ENCODE measurements at regions not wholly inside any gene's neighbourhood (a gene's known extent, or its start where the extent isn't known, plus 50 kb on each side); places are given as distances from the start of the nearest gene placed in this dataset.

DNA sequence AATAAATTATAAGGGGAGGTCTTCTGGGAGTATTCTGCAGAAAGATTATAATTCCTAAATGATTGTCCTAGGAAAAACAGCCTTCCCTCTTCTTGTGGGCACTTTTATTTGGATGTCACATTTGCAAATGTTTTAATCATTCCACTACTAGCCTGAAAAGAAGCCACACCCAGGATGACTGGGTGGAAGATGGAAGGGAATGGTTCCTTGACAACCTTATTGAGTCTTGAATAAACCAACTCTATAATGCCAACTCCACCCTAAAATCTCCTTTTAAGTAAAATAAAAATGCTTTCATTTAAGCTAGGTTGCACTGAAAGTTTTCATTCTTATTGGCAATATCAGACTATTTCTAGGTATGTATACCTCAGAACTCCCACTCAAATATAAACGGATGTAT lies 494.6 kb downstream of the RFC3 start:
- TF ChIP-seq, protein P1, sequence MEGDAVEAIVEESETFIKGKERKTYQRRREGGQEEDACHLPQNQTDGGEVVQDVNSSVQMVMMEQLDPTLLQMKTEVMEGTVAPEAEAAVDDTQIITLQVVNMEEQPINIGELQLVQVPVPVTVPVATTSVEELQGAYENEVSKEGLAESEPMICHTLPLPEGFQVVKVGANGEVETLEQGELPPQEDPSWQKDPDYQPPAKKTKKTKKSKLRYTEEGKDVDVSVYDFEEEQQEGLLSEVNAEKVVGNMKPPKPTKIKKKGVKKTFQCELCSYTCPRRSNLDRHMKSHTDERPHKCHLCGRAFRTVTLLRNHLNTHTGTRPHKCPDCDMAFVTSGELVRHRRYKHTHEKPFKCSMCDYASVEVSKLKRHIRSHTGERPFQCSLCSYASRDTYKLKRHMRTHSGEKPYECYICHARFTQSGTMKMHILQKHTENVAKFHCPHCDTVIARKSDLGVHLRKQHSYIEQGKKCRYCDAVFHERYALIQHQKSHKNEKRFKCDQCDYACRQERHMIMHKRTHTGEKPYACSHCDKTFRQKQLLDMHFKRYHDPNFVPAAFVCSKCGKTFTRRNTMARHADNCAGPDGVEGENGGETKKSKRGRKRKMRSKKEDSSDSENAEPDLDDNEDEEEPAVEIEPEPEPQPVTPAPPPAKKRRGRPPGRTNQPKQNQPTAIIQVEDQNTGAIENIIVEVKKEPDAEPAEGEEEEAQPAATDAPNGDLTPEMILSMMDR (IDR thresholded peaks at IDR 0.05 in 2 of 3, conservative IDR thresholded peaks at IDR 0.05 in 1 of 3; ENCODE audit: borderline replicate concordance in 1 of 3, insufficient read depth in 1 of 3, low read depth in 2 of 3, low read length in 2 of 3): no peak
- TF ChIP-seq, protein P2, sequence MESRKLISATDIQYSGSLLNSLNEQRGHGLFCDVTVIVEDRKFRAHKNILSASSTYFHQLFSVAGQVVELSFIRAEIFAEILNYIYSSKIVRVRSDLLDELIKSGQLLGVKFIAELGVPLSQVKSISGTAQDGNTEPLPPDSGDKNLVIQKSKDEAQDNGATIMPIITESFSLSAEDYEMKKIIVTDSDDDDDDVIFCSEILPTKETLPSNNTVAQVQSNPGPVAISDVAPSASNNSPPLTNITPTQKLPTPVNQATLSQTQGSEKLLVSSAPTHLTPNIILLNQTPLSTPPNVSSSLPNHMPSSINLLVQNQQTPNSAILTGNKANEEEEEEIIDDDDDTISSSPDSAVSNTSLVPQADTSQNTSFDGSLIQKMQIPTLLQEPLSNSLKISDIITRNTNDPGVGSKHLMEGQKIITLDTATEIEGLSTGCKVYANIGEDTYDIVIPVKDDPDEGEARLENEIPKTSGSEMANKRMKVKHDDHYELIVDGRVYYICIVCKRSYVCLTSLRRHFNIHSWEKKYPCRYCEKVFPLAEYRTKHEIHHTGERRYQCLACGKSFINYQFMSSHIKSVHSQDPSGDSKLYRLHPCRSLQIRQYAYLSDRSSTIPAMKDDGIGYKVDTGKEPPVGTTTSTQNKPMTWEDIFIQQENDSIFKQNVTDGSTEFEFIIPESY (IDR thresholded peaks at IDR 0.05; ENCODE audit: extremely low read depth, insufficient replicate concordance, low read length): no peak
- no peak for DNase-seq (ENCODE audit: low read depth, low spot score)
- intact Hi-C loops (cut with micrococcal nuclease): no loop called here
- Histone ChIP-seq H3K9me2 (ENCODE audit: insufficient read depth) (no peaks in the 10 kb centered on the region), H3K4me2 (ENCODE audit: low read length) (no peak overlapping the region), H3K27ac (ENCODE audit: low read depth, low read length) (no peak overlapping the region), H3K27me3 (ENCODE audit: insufficient read depth, low read length) (no peaks in the 10 kb centered on the region), H3K4me3 (replicated peaks in 1 of 2; ENCODE audit: low read depth in 1 of 2, low read length in 2 of 2) (no peak overlapping the region), H3K4me1 (ENCODE audit: control insufficient read depth in 1 of 2, insufficient read depth in 2 of 2, low read length in 2 of 2) (no peaks in the 10 kb centered on the region), H4K20me1 (ENCODE audit: insufficient read depth) (no peaks in the 10 kb centered on the region), H3K79me2 (ENCODE audit: insufficient read depth, low read length) (no peaks in the 10 kb centered on the region), H3K9ac (ENCODE audit: low read length) (no peak overlapping the region), H3K36me3 (ENCODE audit: control insufficient read depth in 1 of 2, insufficient read depth in 2 of 2, low read length in 2 of 2) (no peaks in the 10 kb centered on the region), H2AFZ (ENCODE audit: low read depth, low read length, poor library complexity, severe bottlenecking) (no peak overlapping the region), H3K9me3 (ENCODE audit: control insufficient read depth in 1 of 2, insufficient read depth in 1 of 2, low read depth in 1 of 2, low read length in 2 of 2) (no peaks in the 10 kb centered on the region)
- RAD21 ChIA-PET (ENCODE audit: low non-redundant PET in 1 of 2, low total read pairs in 2 of 2, uncharacterized antibody in 2 of 2, unreplicated experiment in 2 of 2): no interaction called here
- BruUV-seq (replicated peaks): no TSS peak
- POLR2A ChIA-PET: no interaction called here
- ATAC-seq: no peak
- CTCF ChIA-PET: no interaction called here

DNA sequence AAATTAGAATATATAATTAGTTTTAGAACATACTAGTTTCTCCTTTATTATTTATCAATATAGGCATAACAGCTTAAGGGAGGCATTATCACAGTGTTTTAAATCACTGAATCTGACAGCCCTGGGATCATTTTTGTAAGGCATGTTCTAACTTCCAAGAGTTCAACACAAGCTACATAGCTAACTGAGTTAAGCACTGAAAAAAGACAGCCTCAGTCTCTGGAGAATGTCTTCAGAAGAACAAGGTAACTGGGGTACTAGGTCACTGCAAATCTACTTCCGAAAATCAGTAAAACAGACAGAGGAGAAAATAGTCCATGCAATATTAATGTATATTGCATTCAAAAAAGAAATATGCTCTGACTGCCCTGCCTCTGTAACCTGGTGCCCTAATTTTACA lies 502.1 kb downstream of the RFC3 start:
- no peaks in the 10 kb centered on the region for H3K36me3 ChIP-seq (ENCODE audit: control insufficient read depth in 1 of 2, insufficient read depth in 2 of 2, low read length in 2 of 2)
- ChIA-PET POLR2A (no interaction called here), CTCF (no interaction called here), RAD21 (ENCODE audit: low non-redundant PET in 1 of 2, low total read pairs in 2 of 2, uncharacterized antibody in 2 of 2, unreplicated experiment in 2 of 2) (no interaction called here)
- ATAC-seq: no peak
- H2AFZ ChIP-seq (ENCODE audit: low read depth, low read length, poor library complexity, severe bottlenecking): no peak overlapping the region
- H3K4me2 ChIP-seq (ENCODE audit: low read length): no peak overlapping the region
- H3K9me2 ChIP-seq (ENCODE audit: insufficient read depth): no peaks in the 10 kb centered on the region
- H3K9ac ChIP-seq (ENCODE audit: low read length): no peak overlapping the region
- intact Hi-C loops (cut with micrococcal nuclease): no loop called here
- no peaks in the 10 kb centered on the region for H3K27me3 ChIP-seq (ENCODE audit: insufficient read depth, low read length)
- no peaks in the 10 kb centered on the region for H3K4me1 ChIP-seq (ENCODE audit: control insufficient read depth in 1 of 2, insufficient read depth in 2 of 2, low read length in 2 of 2)
- H3K9me3 ChIP-seq (ENCODE audit: control insufficient read depth in 1 of 2, insufficient read depth in 1 of 2, low read depth in 1 of 2, low read length in 2 of 2): no peaks in the 10 kb centered on the region
- no peak overlapping the region for H3K4me3 ChIP-seq (replicated peaks in 1 of 2; ENCODE audit: low read depth in 1 of 2, low read length in 2 of 2)
- H3K79me2 ChIP-seq (ENCODE audit: insufficient read depth, low read length): no peaks in the 10 kb centered on the region
- no peak for DNase-seq (ENCODE audit: low read depth, low spot score)
- BruUV-seq (replicated peaks): no TSS peak
- TF ChIP-seq CBX3 (IDR thresholded peaks at IDR 0.05; ENCODE audit: low read depth) (no peak), ZNF274 (IDR thresholded peaks at IDR 0.05; ENCODE audit: low read depth, low read length) (no peak), POLR2A (IDR thresholded peaks at IDR 0.05; ENCODE audit: borderline replicate concordance, extremely low read depth, insufficient read depth, insufficient read length) (no peak), SIN3A (IDR thresholded peaks at IDR 0.05; ENCODE audit: low read depth) (no peak), YY1 (IDR thresholded peaks at IDR 0.05; ENCODE audit: extremely low read depth, insufficient replicate concordance, low read depth, low read length) (no peak), CEBPB (IDR thresholded peaks at IDR 0.05; ENCODE audit: low read depth) (no peak), EZH2phosphoT487 (IDR thresholded peaks at IDR 0.05; ENCODE audit: borderline replicate concordance) (no peak)
- TF ChIP-seq, protein P3, sequence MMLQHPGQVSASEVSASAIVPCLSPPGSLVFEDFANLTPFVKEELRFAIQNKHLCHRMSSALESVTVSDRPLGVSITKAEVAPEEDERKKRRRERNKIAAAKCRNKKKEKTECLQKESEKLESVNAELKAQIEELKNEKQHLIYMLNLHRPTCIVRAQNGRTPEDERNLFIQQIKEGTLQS (IDR thresholded peaks at IDR 0.05): no peak
- no peak overlapping the region for H3K27ac ChIP-seq (ENCODE audit: low read depth, low read length)
- H4K20me1 ChIP-seq (ENCODE audit: insufficient read depth): no peaks in the 10 kb centered on the region
